Activated T-helper 1 cell treated with anti-CD3 and anti-CD28 coated beads, Interleukin-12 subunit alpha, Interleukin-12 subunit beta, Interleukin-2, Interleukin-4 antibody, amounts not matched to agents 30 ng/mL and 10 ng/mL and 1 ng/mL, durations not matched to agents 14 hours and 24 hours and 36 hours (primary cell): ENCODE measurements at regions not wholly inside any gene's neighbourhood (a gene's known extent, or its start where the extent isn't known, plus 50 kb on each side); places are given as distances from the start of the nearest gene placed in this dataset.
"Not testable (repeated sequence)": the region's sequence is repeated elsewhere in the genome, so short reads cannot be mapped to it uniquely, and the experiment has no call there.

Experiments
- DNase-seq: peaks from one replicate; pipeline ENCODE4 v3.0.0; 2021; ENCODE audit warnings: low spot score
- H3K27ac Mint-ChIP-seq: one replicate; pipeline ENCODE4 v1.8.0; 2021; ENCODE audit warnings: mild to moderate bottlenecking, mixed read lengths
- H3K27me3 Mint-ChIP-seq: one replicate; pipeline ENCODE4 v1.8.0; 2022; ENCODE audit warnings: mild to moderate bottlenecking, moderate library complexity, mixed read lengths; ENCODE audit not compliant: insufficient read depth
- H3K36me3 Mint-ChIP-seq: one replicate; pipeline ENCODE4 v1.8.0; 2021; ENCODE audit warnings: low read depth, mixed read lengths
- H3K4me1 Mint-ChIP-seq: one replicate; pipeline ENCODE4 v1.8.0; 2021; ENCODE audit warnings: low read depth, mixed read lengths
- H3K4me3 Mint-ChIP-seq: one replicate; pipeline ENCODE4 v1.8.0; 2021; ENCODE audit warnings: mild to moderate bottlenecking, moderate library complexity, mixed read lengths
- H3K9me3 Mint-ChIP-seq: one replicate; pipeline ENCODE4 v1.8.0; 2021; ENCODE audit warnings: mixed read lengths
- intact Hi-C: fragments of 100-400 bp; cut with micrococcal nuclease; formaldehyde crosslinking; loops from one replicate; pipeline ENCODE4 v1.15.1; 2024

DNA sequence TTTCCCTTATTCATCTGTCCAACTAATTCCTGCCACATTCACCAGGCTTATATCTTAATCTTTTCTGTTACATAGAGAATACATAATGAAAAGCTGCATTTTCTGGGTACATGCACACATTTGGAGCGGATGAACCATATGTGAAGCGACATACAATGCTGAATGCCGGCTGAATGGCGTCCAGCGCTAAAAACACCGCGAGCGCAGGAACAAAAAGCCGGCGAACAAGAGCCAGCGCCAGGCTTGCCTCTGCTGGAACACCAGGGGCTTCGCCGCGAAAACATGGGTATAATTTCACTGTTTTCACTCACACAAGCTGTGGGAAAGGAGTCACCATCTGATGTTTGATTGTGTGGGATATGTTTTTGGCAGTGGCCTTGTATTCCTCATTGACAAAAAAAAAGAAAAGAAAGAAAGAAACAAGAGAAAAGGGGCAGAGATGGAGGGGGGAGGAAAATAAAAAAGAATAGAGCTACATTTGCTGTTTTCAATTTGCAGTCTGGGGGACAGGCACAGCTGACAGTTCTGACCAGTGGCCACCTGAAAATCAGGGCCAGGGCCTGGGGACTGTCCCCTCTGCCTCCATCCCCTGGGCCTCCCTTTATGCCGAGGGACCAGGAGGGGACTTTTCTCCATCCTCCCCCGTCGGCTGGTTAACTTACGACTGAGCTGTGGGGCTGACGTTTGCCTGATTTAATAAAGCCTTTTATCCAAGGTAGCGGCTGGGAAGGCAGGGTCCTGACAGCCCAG is 70.2 kb upstream of the OLIG2 start:
- Mint-ChIP-seq H3K27ac (no peak overlapping the region), H3K27me3 (peaks cover 55% of the 10 kb centered on the region), H3K4me1 (no peaks in the 10 kb centered on the region), H3K9me3 (no peaks in the 10 kb centered on the region), H3K4me3 (no peak overlapping the region), H3K36me3 (no peaks in the 10 kb centered on the region)
- intact Hi-C loops, result no loop called here
- no peak for DNase-seq

DNA sequence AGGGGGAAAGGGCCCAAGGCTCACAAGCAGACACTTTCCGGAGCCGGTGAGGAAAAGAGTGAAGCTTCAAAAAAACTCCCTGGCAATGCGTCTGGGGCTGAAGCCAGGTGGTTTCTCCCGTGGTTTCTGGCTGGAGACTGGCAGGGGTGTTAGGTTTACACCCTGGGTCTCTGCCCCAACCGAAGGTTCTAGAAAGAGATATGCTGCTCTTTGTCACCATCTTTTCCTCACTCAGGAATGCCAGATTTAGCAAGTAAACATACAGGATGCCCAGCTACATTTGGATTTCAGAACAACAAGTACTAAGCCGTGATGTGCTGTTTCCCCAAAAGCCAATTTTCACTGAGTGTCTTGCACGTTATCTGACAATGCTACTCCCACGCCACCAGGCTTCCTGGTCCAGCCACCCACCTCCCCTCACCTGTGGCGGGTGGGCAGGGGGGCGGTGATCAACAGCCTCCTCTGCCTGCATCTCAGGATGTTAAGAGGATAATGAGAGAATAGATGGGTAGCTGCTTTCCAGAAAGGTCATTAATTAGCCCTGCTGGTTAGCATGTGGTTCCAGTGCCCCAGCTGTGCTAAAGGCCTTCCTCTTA is 69.6 kb upstream of the OLIG2 start:
- intact Hi-C loops, result no loop called here
- no peak overlapping the region for H3K27ac Mint-ChIP-seq
- no peaks in the 10 kb centered on the region for H3K9me3 Mint-ChIP-seq
- DNase-seq, result no peak
- H3K4me3 Mint-ChIP-seq, result no peak overlapping the region
- H3K4me1 Mint-ChIP-seq, result no peaks in the 10 kb centered on the region
- peaks cover 60% of the 10 kb centered on the region for H3K27me3 Mint-ChIP-seq
- no peaks in the 10 kb centered on the region for H3K36me3 Mint-ChIP-seq

GRCh38 chr21:32957545-32957944 is 68.2 kb upstream of the OLIG2 start:
- Mint-ChIP-seq H3K4me3 (no peak overlapping the region), H3K27ac (no peak overlapping the region), H3K4me1 (no peaks in the 10 kb centered on the region), H3K27me3 (peaks cover 63% of the 10 kb centered on the region), H3K36me3 (no peaks in the 10 kb centered on the region), H3K9me3 (no peaks in the 10 kb centered on the region)
- DNase-seq, result no peak
- intact Hi-C loops, result no loop called here

DNA sequence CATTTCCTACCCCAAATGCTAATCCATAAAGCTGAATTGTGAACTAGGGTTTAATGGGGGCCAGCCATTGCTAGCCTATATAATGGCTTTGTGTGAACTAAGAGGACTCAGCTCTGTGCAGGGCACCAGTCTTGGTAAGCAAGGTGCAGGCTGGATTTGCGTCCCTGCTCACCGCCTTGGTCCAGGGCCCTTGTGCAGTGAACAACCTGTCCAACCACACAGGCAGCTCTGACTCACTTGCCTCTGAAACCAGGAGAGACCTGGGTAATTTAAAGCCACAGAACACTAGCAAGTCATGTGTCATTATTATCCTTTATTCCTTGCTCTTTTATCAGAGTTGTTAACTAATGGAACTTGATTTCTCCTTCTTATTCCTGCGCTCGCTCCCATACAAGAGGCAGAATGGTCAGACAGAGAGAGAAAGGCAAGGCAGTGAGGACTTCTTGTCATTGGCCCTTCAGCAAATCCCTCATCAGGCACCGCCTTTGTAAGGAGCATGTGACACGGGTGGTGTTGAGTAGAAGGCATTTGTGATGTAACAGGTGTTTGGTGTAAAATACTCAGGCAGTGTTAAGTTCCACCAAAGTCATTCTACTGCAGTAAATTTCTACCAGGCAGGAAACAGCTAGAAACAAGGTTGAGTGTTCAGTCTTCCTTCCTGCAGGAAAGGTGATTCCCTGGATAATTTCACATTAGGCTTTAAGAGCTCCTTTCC is 67.3 kb upstream of the OLIG2 start:
- no peaks in the 10 kb centered on the region for H3K36me3 Mint-ChIP-seq
- no peak for DNase-seq
- H3K4me3 Mint-ChIP-seq, result no peak overlapping the region
- peaks cover 61% of the 10 kb centered on the region for H3K27me3 Mint-ChIP-seq
- H3K4me1 Mint-ChIP-seq, result no peaks in the 10 kb centered on the region
- H3K9me3 Mint-ChIP-seq, result no peaks in the 10 kb centered on the region
- H3K27ac Mint-ChIP-seq, result no peak overlapping the region
- intact Hi-C loops, result no loop called here

GRCh38 chr21:32962268-32962667 is 63.5 kb upstream of the OLIG2 start:
- Mint-ChIP-seq H3K27me3 (peaks cover 30% of the 10 kb centered on the region), H3K36me3 (no peaks in the 10 kb centered on the region)
- no peak for DNase-seq

GRCh38 chr21:32965129-32965680 is 60.5 kb upstream of the OLIG2 start:
- intact Hi-C loops, result no loop called here
- H3K27ac Mint-ChIP-seq, result no peak overlapping the region
- no peaks in the 10 kb centered on the region for H3K9me3 Mint-ChIP-seq
- H3K27me3 Mint-ChIP-seq, result peaks cover 14% of the 10 kb centered on the region
- no peak for DNase-seq
- H3K4me1 Mint-ChIP-seq, result no peaks in the 10 kb centered on the region
- H3K4me3 Mint-ChIP-seq, result no peak overlapping the region
- no peaks in the 10 kb centered on the region for H3K36me3 Mint-ChIP-seq

More at GRCh38 chr21:32962268-32962667, 63.5 kb upstream of the OLIG2 start:
- Mint-ChIP-seq H3K27ac (no peak overlapping the region), H3K4me3 (no peak overlapping the region), H3K9me3 (no peaks in the 10 kb centered on the region), H3K4me1 (no peaks in the 10 kb centered on the region)
- intact Hi-C loops, result no loop called here

- Mint-ChIP-seq H3K4me1 (no peaks in the 10 kb centered on the region), H3K9me3 (no peaks in the 10 kb centered on the region), H3K27me3 (peaks cover 9% of the 10 kb centered on the region), H3K36me3 (no peaks in the 10 kb centered on the region), H3K27ac (no peak overlapping the region), H3K4me3 (no peak overlapping the region)
- intact Hi-C loops, result no loop called here
- DNase-seq, result no peak
Observed at GRCh38 chr21:32966120-32966519, 59.6 kb upstream of the OLIG2 start.

DNA sequence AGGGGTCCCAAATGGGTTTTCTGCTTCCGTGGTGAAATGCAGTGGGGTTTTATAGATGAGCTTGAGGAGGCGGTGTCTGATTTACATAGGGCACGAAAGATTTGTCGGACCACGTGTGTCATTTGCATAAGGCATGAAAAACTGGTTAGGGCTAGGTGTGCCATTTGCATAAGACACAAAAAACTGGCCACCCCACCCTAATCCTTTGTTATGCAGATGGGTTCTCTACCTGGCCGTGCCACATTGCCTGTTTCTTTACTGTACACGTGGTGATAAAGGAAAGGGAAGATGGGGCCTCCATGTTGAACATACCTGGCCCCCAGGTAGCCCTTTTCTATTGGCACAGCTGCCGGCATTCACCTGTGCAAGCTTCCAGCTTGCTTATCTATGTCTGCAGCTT is 57.6 kb upstream of the OLIG2 start:
- H3K27me3 Mint-ChIP-seq, H3K4me1 Mint-ChIP-seq, H3K4me3 Mint-ChIP-seq, H3K27ac Mint-ChIP-seq, intact Hi-C loops, H3K9me3 Mint-ChIP-seq, H3K36me3 Mint-ChIP-seq, DNase-seq: not testable (repeated sequence)

DNA sequence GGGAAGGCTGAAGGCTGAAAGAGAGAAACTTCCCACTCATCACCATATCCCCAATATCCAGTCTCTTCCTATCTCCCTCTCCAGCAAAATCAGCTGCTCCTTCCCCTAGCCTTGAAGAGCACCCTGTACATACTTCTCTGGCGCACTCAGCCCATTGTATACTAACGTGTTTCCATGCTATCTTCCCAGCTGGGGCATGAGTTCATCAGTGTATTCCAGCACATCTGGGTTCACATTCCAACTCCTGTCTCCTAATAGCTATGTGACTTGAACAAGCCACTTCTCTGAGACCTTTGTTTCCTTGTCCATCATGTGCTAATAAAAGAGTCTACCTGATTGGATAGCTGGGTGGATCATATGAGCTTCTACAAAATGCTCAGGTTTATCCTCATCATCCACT is 51.1 kb upstream of the OLIG2 start:
- no peaks in the 10 kb centered on the region for H3K4me1 Mint-ChIP-seq
- H3K36me3 Mint-ChIP-seq, result no peaks in the 10 kb centered on the region
- H3K27ac Mint-ChIP-seq, result no peak overlapping the region
- no peak for DNase-seq
- H3K4me3 Mint-ChIP-seq, result no peak overlapping the region
- intact Hi-C loops, result no loop called here
- peaks cover 6% of the 10 kb centered on the region for H3K27me3 Mint-ChIP-seq
- no peaks in the 10 kb centered on the region for H3K9me3 Mint-ChIP-seq

DNA sequence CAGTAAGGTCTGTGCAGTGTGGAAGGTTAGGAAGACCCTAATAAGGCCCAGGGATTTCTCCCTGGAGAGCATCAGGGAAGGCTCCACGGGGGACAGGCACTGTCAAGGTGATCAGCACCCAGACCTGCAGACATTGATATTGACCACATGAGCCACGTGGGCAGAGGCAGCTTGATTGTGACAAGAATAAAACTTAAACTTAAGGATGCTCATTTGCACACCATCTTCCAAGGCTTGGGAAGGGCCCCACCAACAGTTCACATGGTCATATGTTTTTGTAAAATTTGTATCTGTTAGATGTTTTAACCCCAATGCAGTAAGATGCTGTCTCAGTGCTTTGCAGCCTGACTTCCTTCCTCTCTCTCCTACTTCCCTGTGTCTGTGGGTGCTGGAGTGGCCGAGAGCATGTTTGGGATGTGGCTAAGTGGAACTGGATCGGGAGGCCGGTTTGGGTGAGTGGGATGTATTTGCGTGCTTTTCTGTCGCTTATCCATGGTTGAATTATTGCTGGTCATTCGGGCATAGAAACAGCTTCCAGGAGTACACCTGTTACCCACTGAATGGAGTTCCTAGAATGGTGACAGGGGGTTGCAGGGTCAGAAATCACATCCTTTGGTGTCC is 49.8 kb upstream of the OLIG2 start:
- DNase-seq, result no peak
- Mint-ChIP-seq H3K4me3 (no peak overlapping the region), H3K27ac (no peak overlapping the region), H3K4me1 (no peaks in the 10 kb centered on the region), H3K36me3 (no peaks in the 10 kb centered on the region), H3K27me3 (peaks cover 10% of the 10 kb centered on the region), H3K9me3 (no peaks in the 10 kb centered on the region)
- intact Hi-C loops, result no loop called here
